ENCODE measurements at regions not wholly inside any gene's neighbourhood (a gene's known extent, or its start where the extent isn't known, plus 50 kb on each side); places are given as distances from the start of the nearest gene placed in this dataset.
"Not testable (repeated sequence)": the region's sequence is repeated elsewhere in the genome, so short reads cannot be mapped to it uniquely, and the experiment has no call there.

DNA sequence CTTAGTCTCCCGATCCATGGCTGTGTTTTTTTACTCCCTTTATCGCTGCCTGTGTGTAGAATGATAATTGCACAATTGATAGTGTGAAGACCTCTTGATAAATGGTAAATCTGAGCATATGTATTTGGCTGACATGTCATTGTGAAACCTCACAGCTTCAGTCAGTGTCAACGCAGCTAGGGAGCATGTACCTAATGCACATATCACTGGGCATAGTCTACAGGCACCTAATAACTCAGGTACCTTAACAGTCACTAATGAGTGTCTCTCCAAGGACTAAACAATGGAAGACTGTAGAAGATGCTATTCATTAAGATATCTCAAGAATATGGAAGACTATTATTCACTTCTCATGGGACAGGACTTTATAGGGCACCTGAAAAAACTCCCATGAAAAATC, 101.0 kb upstream of the PTPN20 start:
- peak; percentile 26 for DNase-seq

DNA sequence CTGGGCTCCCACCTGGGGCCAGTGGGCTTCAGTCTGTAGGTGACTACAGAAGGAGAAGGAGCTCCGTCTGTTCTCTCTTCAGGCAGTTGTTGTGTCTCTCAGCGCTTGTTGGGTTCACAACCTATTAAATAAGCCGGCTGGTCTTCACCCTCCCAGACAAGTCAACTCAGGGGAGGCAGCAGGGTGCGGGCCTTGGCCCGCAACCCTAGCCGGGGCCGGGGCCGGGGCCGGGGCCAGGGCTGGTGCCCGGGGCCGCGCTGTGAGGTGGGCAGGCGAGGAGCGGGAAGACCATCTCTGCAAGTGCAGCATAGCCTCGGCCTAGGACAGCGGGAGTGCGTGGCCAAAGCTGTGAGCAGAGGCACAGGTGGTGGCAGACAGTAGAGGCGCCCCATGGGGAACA, 95.1 kb upstream of the PTPN20 start:
- DNase-seq = not testable (repeated sequence)

DNA sequence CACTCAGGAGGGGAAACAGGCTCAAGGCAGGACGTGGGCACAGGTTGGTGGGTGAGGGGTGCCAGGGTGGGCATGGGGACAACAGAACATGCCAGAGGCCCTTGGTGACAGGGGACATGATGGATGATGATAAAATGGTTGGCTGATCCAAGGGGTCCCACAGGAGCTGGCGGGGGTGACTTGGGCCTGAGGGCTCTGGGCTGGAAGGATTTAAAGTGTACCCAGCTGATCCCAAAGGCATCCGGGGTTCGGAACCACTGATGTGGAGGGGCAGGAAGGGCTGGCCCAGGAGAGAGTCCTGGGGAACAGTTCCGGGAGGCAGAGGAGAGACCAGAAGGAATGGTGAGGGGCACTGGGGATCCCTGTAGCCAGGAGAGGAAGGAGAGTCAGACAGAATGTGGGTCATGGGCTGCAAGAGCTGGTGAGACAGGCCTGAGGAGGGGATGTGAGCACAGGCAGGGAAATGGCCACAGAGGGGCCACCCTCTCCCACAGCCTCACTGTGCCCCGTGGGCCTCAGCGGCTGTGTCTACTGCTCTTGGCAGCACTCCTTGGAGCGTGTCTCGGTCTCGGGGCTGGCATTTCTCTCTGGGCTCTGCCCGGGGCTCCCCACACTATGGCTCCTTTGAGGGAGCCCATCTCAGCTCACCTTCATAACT, 70.7 kb upstream of the PTPN20 start:
- DNase-seq = not testable (repeated sequence)

DNA sequence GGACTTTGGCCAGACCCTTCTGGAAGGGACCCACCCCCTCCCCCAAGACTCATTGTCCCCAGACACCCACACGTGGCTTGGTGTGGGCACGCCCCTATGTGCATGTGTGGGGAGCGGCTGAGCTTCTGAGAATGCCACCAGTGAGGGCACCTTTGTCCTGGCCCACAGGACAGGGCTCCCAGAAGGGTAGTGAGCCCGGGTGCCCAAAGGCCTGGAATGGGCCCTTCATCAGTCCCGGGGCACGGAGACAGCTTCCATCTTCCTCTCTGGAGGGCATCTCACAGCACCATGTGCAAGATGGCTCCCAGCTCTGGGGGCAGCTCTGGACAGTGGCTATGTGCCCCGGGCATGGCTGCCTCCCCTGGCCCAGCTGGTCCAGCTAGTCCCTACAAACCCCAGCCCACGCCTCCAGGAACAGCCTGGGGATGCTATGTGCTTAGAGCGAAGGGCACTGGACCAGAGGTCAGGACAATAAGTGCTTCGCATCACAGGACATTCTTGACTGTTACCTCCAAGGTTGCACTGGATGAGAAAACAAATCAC, 70.1 kb upstream of the PTPN20 start:
- DNase-seq = not testable (repeated sequence)

GRCh38 chr10:46845194-46845593, 66.0 kb upstream of the PTPN20 start:
- DNase-seq = not testable (repeated sequence)

GRCh38 chr10:46845640-46846039, 65.6 kb upstream of the PTPN20 start:
- not testable (repeated sequence) for DNase-seq

DNA sequence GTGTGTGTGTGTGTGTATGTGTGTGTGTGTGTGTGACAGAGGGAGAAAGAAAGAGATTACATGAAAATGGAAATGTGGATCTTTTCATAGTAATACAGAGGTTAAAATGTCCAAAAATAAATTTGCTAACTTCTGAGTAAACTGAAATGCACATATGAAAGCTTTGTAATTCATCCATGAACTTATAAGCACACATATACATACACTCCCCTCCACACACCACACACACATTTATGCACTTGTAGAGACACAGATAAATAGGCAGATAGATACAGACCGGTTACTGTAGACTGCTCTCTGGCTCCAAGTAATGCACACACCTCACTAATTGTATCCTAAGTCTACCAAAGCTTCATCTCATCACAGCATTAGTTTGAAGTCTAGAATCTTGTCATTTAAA, 50.5 kb upstream of the PTPN20 start:
- DNase-seq = not testable (repeated sequence)

Data from stimulated activated CD4-positive, alpha-beta T cell treated with anti-CD3 and anti-CD28 coated beads, Interleukin-15, amount 100 ng/mL, for 24 hours (primary cell).